Esophagus muscularis mucosa (tissue), 4 donors: ENCODE measurements at regions not wholly inside any gene's neighbourhood (a gene's known extent, or its start where the extent isn't known, plus 50 kb on each side); places are given as distances from the start of the nearest gene placed in this dataset.

Source experiments
- DNase-seq: peaks from one replicate; pipeline ENCODE4 v3.0.0-alpha.2; 2017; ENCODE audit errors: extremely low spot score
- H3K27ac ChIP-seq, 4 donors: fragments of 200-600 bp; sonication (generic); replicated peaks in 1 of 4; 1 replicate in 3 of 4; 2 replicates in 1 of 4; pipeline ENCODE4 v1.5.1; 2016 to 2019; ENCODE audit warnings: mild to moderate bottlenecking in 1 of 4
- H3K27me3 ChIP-seq, 4 donors: fragments of 200-600 bp; sonication (generic); one replicate each; pipeline versions ENCODE4 v1.5.1 to v1.6.0; 2016 to 2019
- H3K36me3 ChIP-seq, 4 donors: fragments of 200-600 bp; sonication (generic); one replicate each; pipeline ENCODE4 v1.5.1; 2016 to 2019
- H3K4me1 ChIP-seq, 4 donors: fragments of 200-600 bp; sonication (generic); one replicate each; pipeline ENCODE4 v1.5.1; 2016 to 2019
- H3K4me3 ChIP-seq, 4 donors: fragments of 200-600 bp; sonication (generic); 1 replicate in 2 of 4; 2 replicates in 2 of 4; pipeline ENCODE4 v1.5.1; 2016 to 2019; ENCODE audit warnings: mild to moderate bottlenecking in 4 of 4, moderate library complexity in 1 of 4
- H3K9me3 ChIP-seq, 4 donors: fragments of 200-600 bp; sonication (generic); 1 replicate in 3 of 4; 2 replicates in 1 of 4; pipeline ENCODE4 v1.5.1; 2016 to 2019
- EP300 ChIP-seq: sonication (generic); formaldehyde crosslinking; IDR thresholded peaks from one replicate; pipeline ENCODE4 v1.6.1; 2017; ENCODE audit warnings: antibody characterized with exemption
- POLR2A ChIP-seq: fragments of 450-650 bp; IDR thresholded peaks from one replicate; pipeline ENCODE4 v1.6.1; 2017; ENCODE audit warnings: antibody characterized with exemption, moderate library complexity, mild to moderate bottlenecking, low read depth
- POLR2AphosphoS5 ChIP-seq, 2 donors: sonication (generic); formaldehyde crosslinking; IDR thresholded peaks; one replicate each; pipeline ENCODE4 v1.6.1; 2017; ENCODE audit warnings: antibody characterized with exemption in 2 of 2
- WGBS: methylation state at CpG from one replicate; pipeline ENCODE4 v1.1.5; 2018; 5-methylcytosine and 5-hydroxymethylcytosine counted together
- intact Hi-C: fragments of 100-400 bp; cut with DNase I; formaldehyde crosslinking; loops from one replicate; pipeline ENCODE4 v1.15.1; 2023
- TF ChIP-seq, protein P1 (sequence below), 3 experiments: fragments of 200-600 bp in 2 of 3; fragments of 450-650 bp in 1 of 3; sonication (generic) in 2 of 3; IDR thresholded peaks; one replicate each; pipeline ENCODE4 v1.5.1; 2017 to 2019; ENCODE audit warnings: antibody characterized with exemption in 3 of 3, mild to moderate bottlenecking in 2 of 3, moderate library complexity in 1 of 3

DNA sequence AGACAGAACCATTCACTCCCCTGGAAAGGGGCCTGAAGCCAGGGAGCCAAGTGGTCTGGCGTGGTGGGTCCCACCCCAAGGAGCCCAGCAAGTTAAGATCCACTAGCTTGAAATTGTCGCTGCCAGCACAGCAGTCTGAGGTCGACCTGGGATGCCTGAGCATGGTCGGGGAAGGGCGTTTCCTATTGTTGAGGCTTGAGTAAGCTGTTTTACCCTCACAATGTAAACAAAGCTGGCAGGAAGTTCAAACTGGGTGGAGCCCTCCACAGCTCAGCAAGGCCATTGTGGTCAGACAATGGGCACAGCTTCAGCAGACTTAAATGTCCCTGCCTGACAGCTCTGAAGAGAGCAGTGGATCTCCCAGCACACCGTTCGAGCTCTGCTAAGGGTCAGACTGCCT is 195.6 kb upstream of the DACH1 start:
- intact Hi-C loops: no loop called here
- Histone ChIP-seq H3K4me3 (no peak overlapping the region), H3K36me3 (no peaks in the 10 kb centered on the region), H3K27me3 (no peaks in the 10 kb centered on the region), H3K27ac (no peak overlapping the region), H3K4me1 (no peaks in the 10 kb centered on the region), H3K9me3 (peaks cover 0 to 3% (median 0%) of the 10 kb centered on the region in 4 donors)
- DNase-seq: no peak
- TF ChIP-seq EP300: no peak
- no peak for TF ChIP-seq POLR2AphosphoS5 (IDR thresholded peaks at IDR 0.05)
- TF ChIP-seq POLR2A: no peak
- TF ChIP-seq, protein P1, sequence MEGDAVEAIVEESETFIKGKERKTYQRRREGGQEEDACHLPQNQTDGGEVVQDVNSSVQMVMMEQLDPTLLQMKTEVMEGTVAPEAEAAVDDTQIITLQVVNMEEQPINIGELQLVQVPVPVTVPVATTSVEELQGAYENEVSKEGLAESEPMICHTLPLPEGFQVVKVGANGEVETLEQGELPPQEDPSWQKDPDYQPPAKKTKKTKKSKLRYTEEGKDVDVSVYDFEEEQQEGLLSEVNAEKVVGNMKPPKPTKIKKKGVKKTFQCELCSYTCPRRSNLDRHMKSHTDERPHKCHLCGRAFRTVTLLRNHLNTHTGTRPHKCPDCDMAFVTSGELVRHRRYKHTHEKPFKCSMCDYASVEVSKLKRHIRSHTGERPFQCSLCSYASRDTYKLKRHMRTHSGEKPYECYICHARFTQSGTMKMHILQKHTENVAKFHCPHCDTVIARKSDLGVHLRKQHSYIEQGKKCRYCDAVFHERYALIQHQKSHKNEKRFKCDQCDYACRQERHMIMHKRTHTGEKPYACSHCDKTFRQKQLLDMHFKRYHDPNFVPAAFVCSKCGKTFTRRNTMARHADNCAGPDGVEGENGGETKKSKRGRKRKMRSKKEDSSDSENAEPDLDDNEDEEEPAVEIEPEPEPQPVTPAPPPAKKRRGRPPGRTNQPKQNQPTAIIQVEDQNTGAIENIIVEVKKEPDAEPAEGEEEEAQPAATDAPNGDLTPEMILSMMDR (IDR thresholded peaks at IDR 0.05): no peak
- WGBS: 67% methylated on average over 4 of the region's 7 CpGs

DNA sequence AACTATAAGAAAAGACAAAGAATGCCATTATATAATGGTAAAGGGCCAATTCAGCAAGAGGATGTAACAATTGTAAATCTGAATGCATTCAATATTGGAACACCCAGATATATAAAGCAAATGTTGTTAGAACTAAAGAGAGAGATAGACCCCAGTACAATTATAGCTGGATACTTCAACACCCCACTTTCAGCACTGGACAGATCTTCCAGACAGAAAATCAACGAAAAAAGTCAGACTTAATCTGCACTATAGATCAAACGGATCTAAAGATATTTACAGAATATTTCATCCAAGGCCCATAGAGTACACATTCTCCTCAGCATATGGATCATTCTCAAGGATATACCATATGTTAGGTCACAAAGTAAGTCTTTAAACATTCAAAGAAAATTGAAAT is 194.6 kb upstream of the DACH1 start:
- H3K27ac ChIP-seq: no peak overlapping the region
- DNase-seq: no peak
- TF ChIP-seq EP300 (no peak), POLR2AphosphoS5 (IDR thresholded peaks at IDR 0.05) (no peak), POLR2A (no peak)
- TF ChIP-seq, protein P1 (IDR thresholded peaks at IDR 0.05): no peak
- H3K9me3 ChIP-seq: peaks cover 0 to 3% (median 0%) of the 10 kb centered on the region in 4 donors
- no peaks in the 10 kb centered on the region for H3K4me1 ChIP-seq
- H3K4me3 ChIP-seq: no peak overlapping the region
- no peaks in the 10 kb centered on the region for H3K27me3 ChIP-seq
- intact Hi-C loops: no loop called here
- WGBS: 66% methylated on average over 2 of the region's 2 CpGs
- H3K36me3 ChIP-seq: no peaks in the 10 kb centered on the region

DNA sequence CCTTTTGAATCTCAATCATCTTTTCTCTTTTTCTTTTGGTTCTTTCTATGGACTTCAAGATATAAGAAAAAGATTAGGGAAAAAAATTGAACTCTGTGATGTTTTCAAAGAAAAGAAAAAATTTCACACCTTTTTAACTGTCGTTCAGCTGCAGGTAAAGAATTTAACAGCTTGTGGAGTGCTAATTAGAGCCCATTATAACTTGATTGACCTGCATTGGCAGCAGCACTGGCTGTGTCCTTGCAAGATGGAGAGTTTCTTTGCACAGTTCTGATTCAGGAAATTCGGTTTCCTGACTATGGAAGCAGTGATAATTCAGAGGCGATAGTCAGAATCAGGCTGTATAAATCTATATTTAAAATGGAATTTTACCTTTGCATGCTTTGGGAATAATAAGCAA is 183.2 kb upstream of the DACH1 start:
- H3K4me3 ChIP-seq: no peak overlapping the region
- DNase-seq: no peak
- intact Hi-C loops: no loop called here
- 53% methylated on average over 3 of the region's 3 CpGs for WGBS
- H3K4me1 ChIP-seq: no peaks in the 10 kb centered on the region
- no peaks in the 10 kb centered on the region for H3K36me3 ChIP-seq
- no peak overlapping the region for H3K27ac ChIP-seq
- no peak for TF ChIP-seq POLR2AphosphoS5 (IDR thresholded peaks at IDR 0.05)
- TF ChIP-seq POLR2A: no peak
- TF ChIP-seq, protein P1 (IDR thresholded peaks at IDR 0.05): no peak
- TF ChIP-seq EP300: no peak
- no peaks in the 10 kb centered on the region for H3K9me3 ChIP-seq
- no peaks in the 10 kb centered on the region for H3K27me3 ChIP-seq

DNA sequence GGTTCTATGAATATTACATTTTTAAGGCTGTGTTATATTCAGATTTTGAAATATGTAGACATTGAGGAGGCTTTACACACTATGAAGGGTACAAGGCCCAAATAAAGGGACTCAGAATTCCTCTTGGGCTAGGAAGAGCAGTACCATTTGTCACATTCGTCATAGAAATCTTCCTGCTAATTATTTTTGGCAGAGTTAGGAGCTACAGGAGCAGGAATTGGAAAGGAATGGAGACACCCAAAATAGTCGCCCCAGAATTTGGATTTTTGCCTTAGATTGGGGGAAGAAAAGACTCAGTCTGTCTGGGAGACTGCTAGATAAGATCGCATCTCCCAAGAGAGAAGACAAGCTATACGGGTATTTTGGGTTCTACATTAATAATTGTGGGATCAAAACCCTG is 176.4 kb upstream of the DACH1 start:
- intact Hi-C loops: no loop called here
- no peak overlapping the region for H3K4me3 ChIP-seq
- H3K4me1 ChIP-seq: no peaks in the 10 kb centered on the region
- TF ChIP-seq EP300 (no peak), POLR2A (no peak), POLR2AphosphoS5 (IDR thresholded peaks at IDR 0.05) (no peak)
- TF ChIP-seq, protein P1 (IDR thresholded peaks at IDR 0.05): no peak
- no peak overlapping the region for H3K27ac ChIP-seq
- DNase-seq: no peak
- H3K27me3 ChIP-seq: no peaks in the 10 kb centered on the region
- 75% methylated on average over 4 of the region's 4 CpGs for WGBS
- H3K9me3 ChIP-seq: peaks cover 0 to 3% (median 0%) of the 10 kb centered on the region in 4 donors
- H3K36me3 ChIP-seq: no peaks in the 10 kb centered on the region

DNA sequence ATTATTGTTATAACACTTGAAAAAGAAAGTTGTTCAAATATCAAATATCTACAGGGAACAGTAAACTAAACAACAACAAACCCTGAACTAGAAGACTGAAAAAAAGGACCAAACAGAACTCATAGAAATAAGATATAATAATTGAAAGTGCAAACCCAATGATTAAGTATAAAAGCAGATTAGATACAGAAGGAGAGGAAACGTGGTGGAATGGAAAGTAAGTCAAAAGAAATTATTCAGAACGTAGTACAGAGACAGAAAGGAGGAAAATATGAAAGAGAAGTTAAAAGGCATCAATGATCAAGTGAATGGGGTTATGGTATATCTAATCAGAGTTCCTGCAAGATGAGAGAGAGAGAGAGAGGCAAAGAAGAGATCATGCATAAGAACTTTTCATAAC is 174.2 kb upstream of the DACH1 start:
- Histone ChIP-seq H3K4me1 (no peaks in the 10 kb centered on the region), H3K36me3 (no peaks in the 10 kb centered on the region), H3K4me3 (no peak overlapping the region), H3K27ac (no peak overlapping the region), H3K9me3 (peaks cover 0 to 3% (median 0%) of the 10 kb centered on the region in 4 donors), H3K27me3 (no peaks in the 10 kb centered on the region)
- DNase-seq: no peak
- 68% methylated on average over 2 of the region's 2 CpGs for WGBS
- TF ChIP-seq POLR2AphosphoS5 (IDR thresholded peaks at IDR 0.05): no peak
- TF ChIP-seq, protein P1 (IDR thresholded peaks at IDR 0.05): no peak
- no peak for TF ChIP-seq POLR2A
- TF ChIP-seq EP300: no peak
- intact Hi-C loops: no loop called here
